ENCODE measurements at regions not wholly inside any gene's neighbourhood (a gene's known extent, or its start where the extent isn't known, plus 50 kb on each side); places are given as distances from the start of the nearest gene placed in this dataset.

- TF ChIP-seq CTCF (IDR thresholded peaks at IDR 0.05) (no peak), POLR2A (IDR thresholded peaks at IDR 0.05) (no peak)
These were observed 118.7 kb upstream of the TAF11L2 start for GRCh38 chr5:17379100-17379951.
